DOHH2 (cell line): ENCODE measurements at regions not wholly inside any gene's neighbourhood (a gene's known extent, or its start where the extent isn't known, plus 50 kb on each side); places are given as distances from the start of the nearest gene placed in this dataset.

Experiments used
- H3F3A ChIP-seq: fragments of 200-600 bp; sonication (generic), shearing (Covaris generic); 2 replicates; pipeline ENCODE4 v1.6.0; 2016; ENCODE audit warnings: antibody characterized with exemption, mild to moderate bottlenecking; ENCODE audit not compliant: control insufficient read depth, insufficient read depth
- H3K27ac ChIP-seq: fragments of 200-600 bp; sonication (generic); 2 replicates; pipeline ENCODE4 v1.5.1; 2014; ENCODE audit warnings: low read depth, mild to moderate bottlenecking, low read length, moderate library complexity
- H3K27me3 ChIP-seq: fragments of 200-600 bp; sonication (generic); 2 replicates; pipeline ENCODE4 v1.6.1; 2014; ENCODE audit warnings: mild to moderate bottlenecking, low read length, mixed read lengths; ENCODE audit not compliant: control insufficient read depth
- H3K36me3 ChIP-seq: fragments of 200-600 bp; sonication (generic); 2 replicates; pipeline ENCODE4 v1.6.1; 2014; ENCODE audit warnings: mild to moderate bottlenecking, low read length, moderate library complexity, mixed read lengths; ENCODE audit not compliant: control insufficient read depth
- H3K4me1 ChIP-seq: fragments of 200-600 bp; sonication (generic); 2 replicates; pipeline ENCODE4 v1.6.1; 2014; ENCODE audit warnings: mild to moderate bottlenecking, low read length, mixed read lengths; ENCODE audit not compliant: control insufficient read depth
- H3K4me2 ChIP-seq: fragments of 200-600 bp; sonication (generic); 2 replicates; pipeline ENCODE4 v1.6.0; 2014; ENCODE audit warnings: mild to moderate bottlenecking, low read length, moderate library complexity
- H3K4me3 ChIP-seq: fragments of 200-600 bp; sonication (generic); 2 replicates; pipeline ENCODE4 v1.5.1; 2014; ENCODE audit warnings: mild to moderate bottlenecking, low read length, mixed read lengths
- H3K79me2 ChIP-seq: fragments of 200-600 bp; sonication (generic); 2 replicates; pipeline ENCODE4 v1.6.1; 2014; ENCODE audit warnings: mild to moderate bottlenecking, low read length, mixed read lengths; ENCODE audit not compliant: control insufficient read depth
- H3K9me2 ChIP-seq: fragments of 200-600 bp; sonication (generic); replicated peaks from 2 replicates; pipeline ENCODE4 v1.6.1; 2014; ENCODE audit warnings: mild to moderate bottlenecking, low read length, mixed read lengths; ENCODE audit not compliant: control insufficient read depth
- H3K9me3 ChIP-seq: fragments of 200-600 bp; sonication (generic); 2 replicates; pipeline ENCODE4 v1.6.1; 2014; ENCODE audit warnings: antibody characterized with exemption, low read length, mixed read lengths; ENCODE audit not compliant: control insufficient read depth, insufficient read depth
- H4K20me1 ChIP-seq: fragments of 200-600 bp; sonication (generic); 2 replicates; pipeline ENCODE4 v1.6.0; 2014; ENCODE audit warnings: low read depth, mild to moderate bottlenecking, antibody characterized with exemption, low read length, moderate library complexity; ENCODE audit not compliant: control insufficient read depth, insufficient read depth
- CTCF ChIP-seq: fragments of 200-600 bp; sonication (generic); IDR thresholded peaks from one replicate; pipeline ENCODE4 v1.5.1; 2014; ENCODE audit warnings: antibody characterized with exemption, mild to moderate bottlenecking, low read depth, low read length; ENCODE audit not compliant: poor library complexity, severe bottlenecking
- EZH2phosphoT487 ChIP-seq: fragments of 200-600 bp; sonication (generic); IDR thresholded peaks from 2 replicates; pipeline ENCODE4 v1.6.1; 2017; ENCODE audit warnings: borderline replicate concordance, mild to moderate bottlenecking, antibody characterized with exemption, low read length, moderate library complexity, mixed read lengths

- 0 out of 2 replicates have a peak, but pooled peaks cover 3% of the 10 kb centered on the region for H3K27me3 ChIP-seq
- no peaks in the 10 kb centered on the region for H3K36me3 ChIP-seq
- no peaks in the 10 kb centered on the region for H3K4me1 ChIP-seq
- no peak overlapping the region for H3K27ac ChIP-seq
- no peaks in the 10 kb centered on the region for H3F3A ChIP-seq
- no peaks in the 10 kb centered on the region for H3K79me2 ChIP-seq
- no peaks in the 10 kb centered on the region for H4K20me1 ChIP-seq
- H3K9me3 ChIP-seq = no peaks in the 10 kb centered on the region
- no peak overlapping the region for H3K4me3 ChIP-seq
- no peak overlapping the region for H3K4me2 ChIP-seq
- H3K9me2 ChIP-seq = no peaks in the 10 kb centered on the region
- TF ChIP-seq CTCF (no peak), EZH2phosphoT487 (no peak)
These were observed 164.0 kb downstream of the MBD2 start for GRCh38 chr18:54060343-54061005.

- no peak for TF ChIP-seq CTCF
- no peak for TF ChIP-seq EZH2phosphoT487
- Histone ChIP-seq H3K9me3 (no peaks in the 10 kb centered on the region), H3K36me3 (no peaks in the 10 kb centered on the region), H3F3A (no peaks in the 10 kb centered on the region), H3K9me2 (no peaks in the 10 kb centered on the region), H3K4me1 (no peaks in the 10 kb centered on the region), H3K27ac (no peak overlapping the region), H4K20me1 (no peaks in the 10 kb centered on the region), H3K79me2 (no peaks in the 10 kb centered on the region), H3K4me2 (no peak overlapping the region), H3K27me3 (no peaks in the 10 kb centered on the region), H3K4me3 (no peak overlapping the region)
These were observed 171.6 kb downstream of the MBD2 start for GRCh38 chr18:54052732-54053429.

GRCh38 chr18:54052259-54052658 lies 172.2 kb downstream of the MBD2 start:
- H3K79me2 ChIP-seq = no peaks in the 10 kb centered on the region
- H3K36me3 ChIP-seq = no peaks in the 10 kb centered on the region
- no peak overlapping the region for H3K4me3 ChIP-seq
- no peaks in the 10 kb centered on the region for H3F3A ChIP-seq
- no peaks in the 10 kb centered on the region for H3K27me3 ChIP-seq
- H3K4me1 ChIP-seq = no peaks in the 10 kb centered on the region
- no peak for TF ChIP-seq EZH2phosphoT487
- no peak for TF ChIP-seq CTCF
- no peak overlapping the region for H3K27ac ChIP-seq
- H3K9me3 ChIP-seq = no peaks in the 10 kb centered on the region
- no peaks in the 10 kb centered on the region for H3K9me2 ChIP-seq
- no peak overlapping the region for H3K4me2 ChIP-seq
- H4K20me1 ChIP-seq = no peaks in the 10 kb centered on the region
